Mesodermal cell (in vitro differentiated cells): ENCODE measurements at regions not wholly inside any gene's neighbourhood (a gene's known extent, or its start where the extent isn't known, plus 50 kb on each side); places are given as distances from the start of the nearest gene placed in this dataset.
"Not testable (repeated sequence)": the region's sequence is repeated elsewhere in the genome, so short reads cannot be mapped to it uniquely, and the experiment has no call there.

Source experiments
- H3K27ac ChIP-seq: 2 replicates; pipeline ENCODE4 v1.7.0; 2013; ENCODE audit warnings: mild to moderate bottlenecking, low read depth, low read length, moderate library complexity; ENCODE audit not compliant: severe bottlenecking
- H3K36me3 ChIP-seq: 2 replicates; pipeline ENCODE4 v1.7.1; 2013; ENCODE audit warnings: mild to moderate bottlenecking, low read length, moderate library complexity; ENCODE audit not compliant: control insufficient read depth, insufficient read depth
- H3K4me1 ChIP-seq: one replicate; pipeline ENCODE4 v1.7.1; 2013; ENCODE audit warnings: mild to moderate bottlenecking, low read length; ENCODE audit not compliant: insufficient read depth, control insufficient read depth, poor library complexity, severe bottlenecking
- H3K4me3 ChIP-seq: 2 replicates; pipeline ENCODE4 v1.7.0; 2013; ENCODE audit warnings: low read length, control low read depth, mild to moderate bottlenecking; ENCODE audit not compliant: insufficient read depth, poor library complexity, severe bottlenecking; ENCODE audit errors: extremely low read depth
- H3K9me3 ChIP-seq: 2 replicates; pipeline ENCODE4 v1.7.1; 2013; ENCODE audit warnings: mild to moderate bottlenecking, low read length, moderate library complexity; ENCODE audit not compliant: control insufficient read depth
- WGBS, 2 experiments: methylation state at CpG; one replicate each; pipeline ENCODE4 v1.1.5; 2013; ENCODE audit warnings: missing lambda C conversion rate in 2 of 2; ENCODE audit not compliant: insufficient coverage in 2 of 2; 5-methylcytosine and 5-hydroxymethylcytosine counted together

GRCh38 chr1:120465900-120466299, 51.1 kb downstream of the NBPF8 start:
- not testable (repeated sequence) for H3K9me3 ChIP-seq, H3K4me3 ChIP-seq, H3K4me1 ChIP-seq, H3K27ac ChIP-seq, H3K36me3 ChIP-seq
- 91 to 94% methylated on average over 2 to 3 of the region's 6 CpGs for WGBS, 2 experiments

- not testable (repeated sequence) for H3K36me3 ChIP-seq, H3K4me1 ChIP-seq, H3K27ac ChIP-seq, H3K4me3 ChIP-seq, H3K9me3 ChIP-seq
- 86 to 100% methylated on average over 1 of the region's 4 CpGs for WGBS, 2 experiments
Measured at GRCh38 chr1:120477663-120478062, 62.8 kb downstream of the NBPF8 start.

- H3K4me1 ChIP-seq, H3K4me3 ChIP-seq, H3K36me3 ChIP-seq, H3K9me3 ChIP-seq, H3K27ac ChIP-seq: not testable (repeated sequence)
- WGBS, 2 experiments, result 100% methylated on average over 1 of the region's 5 CpGs; no CpG with 5 or more reads in 1 of the 2 experiments
Measured at GRCh38 chr1:120478400-120478799, 63.6 kb downstream of the NBPF8 start.

- H3K4me1 ChIP-seq, H3K27ac ChIP-seq, H3K4me3 ChIP-seq, H3K36me3 ChIP-seq, H3K9me3 ChIP-seq: not testable (repeated sequence)
- no CpG with 5 or more reads among the region's 2 CpGs for WGBS, 2 experiments
Measured at GRCh38 chr1:120487542-120487941, 72.7 kb downstream of the NBPF8 start.

GRCh38 chr1:120489217-120489616, 74.4 kb downstream of the NBPF8 start:
- H3K4me3 ChIP-seq, result not testable (repeated sequence)

GRCh38 chr1:120497145-120497544, 82.3 kb downstream of the NBPF8 start:
- not testable (repeated sequence) for H3K9me3 ChIP-seq, H3K4me1 ChIP-seq, H3K36me3 ChIP-seq, H3K4me3 ChIP-seq, H3K27ac ChIP-seq
- WGBS, 2 experiments, result no CpG with 5 or more reads among the region's 3 CpGs

More at GRCh38 chr1:120489217-120489616, 74.4 kb downstream of the NBPF8 start:
- not testable (repeated sequence) for H3K4me1 ChIP-seq, H3K36me3 ChIP-seq, H3K27ac ChIP-seq, H3K9me3 ChIP-seq
- 89 to 94% methylated on average over 6 to 7 of the region's 8 CpGs for whole genome bisulfite sequencing, 2 experiments

- H3K36me3 ChIP-seq, H3K27ac ChIP-seq, H3K9me3 ChIP-seq, H3K4me1 ChIP-seq, H3K4me3 ChIP-seq: not testable (repeated sequence)
- WGBS, 2 experiments, result no CpG with 5 or more reads among the region's 3 CpGs
Measured at GRCh38 chr1:120503284-120503683, 88.4 kb downstream of the NBPF8 start.

GRCh38 chr1:120506352-120506751, 91.5 kb downstream of the NBPF8 start:
- WGBS, 2 experiments, result no CpG with 5 or more reads among the region's 2 CpGs
- not testable (repeated sequence) for H3K36me3 ChIP-seq, H3K4me3 ChIP-seq, H3K27ac ChIP-seq, H3K9me3 ChIP-seq, H3K4me1 ChIP-seq

DNA sequence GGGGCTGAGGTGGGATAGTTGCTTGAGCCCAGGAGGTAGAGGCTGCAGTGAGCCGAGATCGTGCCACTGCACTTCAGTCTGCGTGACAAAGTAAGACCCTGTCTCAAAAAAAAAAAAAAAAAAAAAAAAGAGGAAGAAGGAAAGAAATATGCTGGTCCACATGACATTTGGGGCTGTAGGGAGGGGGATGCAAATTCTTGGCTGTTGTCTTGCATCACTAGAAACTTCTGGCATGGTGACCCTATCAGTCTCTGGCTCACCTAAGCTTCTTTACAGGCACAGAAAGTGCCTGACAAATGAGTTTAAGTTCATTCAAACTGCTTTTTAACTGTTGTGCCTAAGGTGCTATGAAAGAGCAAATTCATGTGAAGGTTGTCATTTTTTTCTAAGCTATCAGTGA, 93.5 kb downstream of the NBPF8 start:
- not testable (repeated sequence) for H3K27ac ChIP-seq, H3K4me3 ChIP-seq, H3K4me1 ChIP-seq, H3K9me3 ChIP-seq, H3K36me3 ChIP-seq
- WGBS, 2 experiments, result no CpG with 5 or more reads among the region's 3 CpGs

GRCh38 chr1:120509258-120509657, 94.4 kb downstream of the NBPF8 start:
- WGBS, 2 experiments, result no CpG with 5 or more reads among the region's 5 CpGs

DNA sequence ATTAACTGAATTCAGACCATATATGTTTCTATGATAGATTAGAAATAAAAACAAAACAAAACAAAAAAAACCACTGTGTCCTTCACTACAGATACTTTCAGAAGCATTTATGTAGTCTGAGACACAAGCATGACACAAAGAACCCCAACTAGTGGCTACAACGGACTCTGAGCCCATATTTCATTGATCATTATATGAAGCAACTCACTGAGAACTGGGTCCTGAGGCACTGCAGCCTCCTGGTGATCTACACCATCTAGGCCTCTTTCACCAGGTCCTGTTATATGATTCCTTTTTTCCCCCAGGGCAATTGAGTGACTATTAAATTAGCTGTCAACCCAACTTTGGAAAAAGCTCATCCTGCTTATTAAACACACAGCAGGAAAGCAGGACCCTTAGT, 98.3 kb downstream of the NBPF8 start:
- H3K9me3 ChIP-seq, H3K4me3 ChIP-seq, H3K4me1 ChIP-seq, H3K27ac ChIP-seq, H3K36me3 ChIP-seq: not testable (repeated sequence)
- no CpG with 5 or more reads among the region's 1 CpG for WGBS, 2 experiments

More at GRCh38 chr1:120509258-120509657, 94.4 kb downstream of the NBPF8 start:
- H3K4me1 ChIP-seq, H3K27ac ChIP-seq, H3K9me3 ChIP-seq, H3K4me3 ChIP-seq, H3K36me3 ChIP-seq: not testable (repeated sequence)

- not testable (repeated sequence) for H3K4me1 ChIP-seq, H3K36me3 ChIP-seq, H3K9me3 ChIP-seq, H3K27ac ChIP-seq, H3K4me3 ChIP-seq
- no CpG with 5 or more reads among the region's 4 CpGs for WGBS, 2 experiments
Measured at GRCh38 chr1:120513531-120513930, 98.7 kb downstream of the NBPF8 start.
